Naive thymus-derived CD4-positive, alpha-beta T cell (primary cell): ENCODE measurements at regions not wholly inside any gene's neighbourhood (a gene's known extent, or its start where the extent isn't known, plus 50 kb on each side); places are given as distances from the start of the nearest gene placed in this dataset.
"Not testable (repeated sequence)": the region's sequence is repeated elsewhere in the genome, so short reads cannot be mapped to it uniquely, and the experiment has no call there.

ENCODE experiments used
- ATAC-seq: fragments of 150-1000 bp; cut with Tn5 transposase; 2 replicates; pipeline ENCODE4 v1.10.0; 2021; ENCODE audit warnings: mild to moderate bottlenecking, moderate library complexity
- CTCF ChIA-PET: fragments of 350-600 bp; sonication (Branson Sonifier 250); formaldehyde crosslinking; loops from one replicate; lab custom pipeline; 2021; ENCODE audit warnings: antibody characterized with exemption; lab: Charles Lee
- POLR2A ChIA-PET: fragments of 350-600 bp; sonication (Branson Sonifier 250); formaldehyde crosslinking; loops from one replicate; lab custom pipeline; 2021; ENCODE audit warnings: antibody characterized with exemption, inconsistent platforms; lab: Charles Lee
- DNase-seq, 9 donors: peaks; one replicate each; pipeline versions ENCODE4 v3.0.0 to v3.0.0-alpha.2; 2020 to 2022; ENCODE audit warnings: mixed read lengths in 1 of 9
- H3K27ac ChIP-seq: one replicate; pipeline ENCODE4 v1.7.0; 2013; ENCODE audit warnings: mild to moderate bottlenecking, low read depth, low read length, moderate library complexity
- H3K27me3 ChIP-seq, 2 donors: one replicate each; pipeline ENCODE4 v1.7.0; 2013; ENCODE audit warnings: low read length in 2 of 2, mild to moderate bottlenecking in 2 of 2, moderate library complexity in 2 of 2; ENCODE audit not compliant: control insufficient read depth in 2 of 2, insufficient read depth in 2 of 2
- H3K36me3 ChIP-seq, 3 experiments: 1 replicate in 2 of 3; 2 replicates in 1 of 3; pipeline ENCODE4 v1.7.0; 2013; ENCODE audit warnings: low read length in 3 of 3, mild to moderate bottlenecking in 3 of 3, moderate library complexity in 1 of 3; ENCODE audit not compliant: insufficient read depth in 3 of 3, control insufficient read depth in 2 of 3
- H3K4me1 ChIP-seq, 2 donors: one replicate each; pipeline ENCODE4 v1.7.0; 2013; ENCODE audit warnings: low read length in 2 of 2, mild to moderate bottlenecking in 2 of 2, moderate library complexity in 1 of 2; ENCODE audit not compliant: control insufficient read depth in 2 of 2, insufficient read depth in 2 of 2
- H3K4me3 ChIP-seq: 2 replicates; pipeline ENCODE4 v1.7.0; 2013; ENCODE audit warnings: mild to moderate bottlenecking, low read length
- H3K9me3 ChIP-seq, 3 experiments: 1 replicate in 2 of 3; 2 replicates in 1 of 3; pipeline ENCODE4 v1.7.0; 2013; ENCODE audit warnings: low read length in 3 of 3; ENCODE audit not compliant: control insufficient read depth in 2 of 3
- H3K27ac Mint-ChIP-seq, 9 donors: one replicate each; pipeline ENCODE4 v1.8.0; 2020 to 2022; ENCODE audit warnings: mixed read lengths in 9 of 9, mild to moderate bottlenecking in 8 of 9, moderate library complexity in 5 of 9, inconsistent platforms in 2 of 9
- H3K27me3 Mint-ChIP-seq, 5 donors: one replicate each; pipeline ENCODE4 v1.8.0; 2021 to 2022; ENCODE audit warnings: mixed read lengths in 5 of 5, mild to moderate bottlenecking in 1 of 5
- H3K36me3 Mint-ChIP-seq, 5 donors: one replicate each; pipeline ENCODE4 v1.8.0; 2020 to 2022; ENCODE audit warnings: mixed read lengths in 5 of 5, mild to moderate bottlenecking in 3 of 5, inconsistent platforms in 1 of 5
- H3K4me1 Mint-ChIP-seq, 7 donors: one replicate each; pipeline ENCODE4 v1.8.0; 2020 to 2022; ENCODE audit warnings: mixed read lengths in 7 of 7, mild to moderate bottlenecking in 3 of 7, inconsistent platforms in 1 of 7
- H3K4me3 Mint-ChIP-seq, 10 donors: one replicate each; pipeline ENCODE4 v1.8.0; 2020 to 2022; ENCODE audit warnings: mild to moderate bottlenecking in 10 of 10, mixed read lengths in 10 of 10, moderate library complexity in 6 of 10, inconsistent platforms in 2 of 10
- H3K9me3 Mint-ChIP-seq, 11 donors: one replicate each; pipeline ENCODE4 v1.8.0; 2020 to 2022; ENCODE audit warnings: mixed read lengths in 11 of 11, mild to moderate bottlenecking in 4 of 11, inconsistent platforms in 1 of 11, moderate library complexity in 1 of 11
- intact Hi-C, 2 donors: fragments of 100-400 bp; cut with micrococcal nuclease; formaldehyde crosslinking; loops; one replicate each; pipeline ENCODE4 v1.15.1; 2023

- H3K36me3 ChIP-seq: no peaks in the 10 kb centered on the region
- no peak overlapping the region for H3K27ac Mint-ChIP-seq
- H3K9me3 ChIP-seq: no peaks in the 10 kb centered on the region
- H3K4me3 ChIP-seq: no peak overlapping the region
- H3K27me3 ChIP-seq: no peaks in the 10 kb centered on the region
- ATAC-seq: no peak
- ChIA-PET CTCF (no interaction called here), POLR2A (no interaction called here)
- DNase-seq: no peak
- no peaks in the 10 kb centered on the region for H3K36me3 Mint-ChIP-seq
- peaks cover 0 to 1% (median 0%) of the 10 kb centered on the region in 11 donors for H3K9me3 Mint-ChIP-seq
- H3K27ac ChIP-seq: no peak overlapping the region
- intact Hi-C loops: no loop called here
- H3K27me3 Mint-ChIP-seq: peaks cover 0 to 14% (median 5%) of the 10 kb centered on the region in 5 donors
- no peaks in the 10 kb centered on the region for H3K4me1 ChIP-seq
- H3K4me1 Mint-ChIP-seq: peaks cover 0 to 2% (median 0%) of the 10 kb centered on the region in 7 donors
- H3K4me3 Mint-ChIP-seq: no peak overlapping the region
These were observed 54.2 kb upstream of the RABGAP1L start for GRCh38 chr1:174105086-174105485.

- Mint-ChIP-seq H3K27me3 (peaks cover 0 to 12% (median under 1%) of the 10 kb centered on the region in 5 donors), H3K36me3 (no peaks in the 10 kb centered on the region), H3K4me1 (peaks cover 0 to 2% (median 0%) of the 10 kb centered on the region in 7 donors), H3K9me3 (peaks cover 0 to 1% (median 0%) of the 10 kb centered on the region in 11 donors), H3K27ac (no peak overlapping the region), H3K4me3 (no peak overlapping the region)
- H3K4me1 ChIP-seq: no peaks in the 10 kb centered on the region
- ATAC-seq (no peak), DNase-seq (no peak)
- intact Hi-C loops: no loop called here
- H3K9me3 ChIP-seq: no peaks in the 10 kb centered on the region
- H3K27ac ChIP-seq: no peak overlapping the region
- ChIA-PET CTCF (no interaction called here), POLR2A (no interaction called here)
- H3K27me3 ChIP-seq: no peaks in the 10 kb centered on the region
- H3K4me3 ChIP-seq: no peak overlapping the region
- no peaks in the 10 kb centered on the region for H3K36me3 ChIP-seq
These were observed 55.6 kb upstream of the RABGAP1L start for GRCh38 chr1:174103766-174104165.

DNA sequence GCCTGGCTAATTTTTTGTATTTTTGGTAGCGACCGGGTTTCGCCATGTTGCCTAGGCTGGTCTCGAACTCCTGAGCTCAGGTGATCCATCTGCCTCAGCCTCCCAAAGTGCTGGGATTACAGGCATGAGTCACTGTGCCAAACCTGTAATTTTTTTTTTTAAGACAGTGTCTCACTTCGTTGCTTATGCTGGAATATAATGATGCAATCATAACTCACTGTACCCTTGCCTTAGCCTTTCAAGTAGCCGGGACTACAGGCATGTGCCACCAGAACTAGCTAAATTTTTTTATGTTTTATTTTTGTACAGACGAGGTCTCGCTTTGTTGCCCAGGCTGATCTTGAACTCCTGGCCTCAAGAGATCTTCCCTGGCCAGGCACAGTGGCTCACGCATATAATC lies 57.3 kb upstream of the RABGAP1L start:
- H3K9me3 Mint-ChIP-seq, POLR2A ChIA-PET, DNase-seq, H3K4me3 ChIP-seq, H3K27ac Mint-ChIP-seq, intact Hi-C loops, H3K36me3 Mint-ChIP-seq, CTCF ChIA-PET, H3K4me1 Mint-ChIP-seq, H3K36me3 ChIP-seq, ATAC-seq, H3K9me3 ChIP-seq, H3K27me3 ChIP-seq, H3K27ac ChIP-seq, H3K4me1 ChIP-seq, H3K4me3 Mint-ChIP-seq: not testable (repeated sequence)
- H3K27me3 Mint-ChIP-seq: peaks cover 0 to 14% (median 5%) of the 10 kb centered on the region in 5 donors

DNA sequence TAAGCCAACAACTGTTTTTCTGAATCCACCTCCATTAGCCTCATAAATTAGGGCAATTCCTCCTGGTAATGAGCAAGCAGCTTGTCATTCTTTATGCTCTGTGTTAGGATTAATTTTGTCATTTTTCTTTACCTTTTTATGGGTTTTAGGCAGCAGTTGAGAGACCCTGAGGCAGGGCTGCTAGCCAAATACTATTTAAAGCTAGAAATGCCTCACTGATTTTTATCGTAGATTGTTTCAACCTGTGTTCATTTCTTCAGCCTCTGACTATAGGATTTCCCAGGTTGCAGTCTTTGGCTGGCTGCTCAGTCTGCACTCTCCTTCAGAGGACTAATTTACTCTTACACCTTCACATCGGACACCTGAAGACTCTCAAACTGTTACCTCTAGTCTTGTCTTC lies 61.9 kb upstream of the RABGAP1L start:
- Histone ChIP-seq H3K9me3 (no peaks in the 10 kb centered on the region), H3K36me3 (no peaks in the 10 kb centered on the region), H3K4me1 (no peaks in the 10 kb centered on the region), H3K4me3 (no peak overlapping the region), H3K27ac (no peak overlapping the region), H3K27me3 (no peaks in the 10 kb centered on the region)
- ATAC-seq (no peak), DNase-seq (no peak)
- H3K27ac Mint-ChIP-seq: no peak overlapping the region
- CTCF ChIA-PET: no interaction called here
- H3K36me3 Mint-ChIP-seq: no peaks in the 10 kb centered on the region
- intact Hi-C loops: no loop called here
- H3K4me3 Mint-ChIP-seq: no peak overlapping the region
- H3K27me3 Mint-ChIP-seq: peaks cover 0 to 19% (median 4%) of the 10 kb centered on the region in 5 donors
- H3K9me3 Mint-ChIP-seq: no peaks in the 10 kb centered on the region
- POLR2A ChIA-PET: no interaction called here
- H3K4me1 Mint-ChIP-seq: no peaks in the 10 kb centered on the region

DNA sequence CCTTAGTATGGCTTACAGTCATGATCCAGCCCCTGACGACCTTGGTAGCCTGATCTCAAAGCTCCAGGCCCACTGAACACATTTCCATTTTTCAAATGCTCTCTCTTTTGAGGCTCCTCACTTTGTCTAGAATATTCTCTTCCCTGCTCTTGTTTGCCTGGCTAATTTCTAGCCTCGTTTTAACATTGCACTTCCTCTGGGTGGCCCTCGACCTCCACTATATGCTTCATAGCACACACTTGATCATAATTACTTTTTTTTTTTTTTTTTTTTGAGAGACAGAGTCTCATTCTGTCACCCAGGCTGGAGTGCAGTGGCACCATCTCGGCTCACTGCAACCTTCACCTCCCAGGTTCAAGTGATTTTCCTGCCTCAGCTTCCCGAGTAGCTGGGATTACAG lies 65.5 kb upstream of the RABGAP1L start:
- H3K36me3 ChIP-seq, H3K9me3 ChIP-seq, H3K27ac Mint-ChIP-seq, H3K4me3 ChIP-seq, H3K4me1 Mint-ChIP-seq, CTCF ChIA-PET, H3K36me3 Mint-ChIP-seq, POLR2A ChIA-PET, H3K4me3 Mint-ChIP-seq, H3K4me1 ChIP-seq, H3K27ac ChIP-seq, H3K9me3 Mint-ChIP-seq, ATAC-seq, DNase-seq, H3K27me3 ChIP-seq: not testable (repeated sequence)
- intact Hi-C loops: loop anchor here in 1 of 2 donors (5.0 kb wide), 1 partner anchor 124 kb away; no protein-coding TSS in a partner anchor
- H3K27me3 Mint-ChIP-seq: peaks cover 0 to 13% (median 5%) of the 10 kb centered on the region in 5 donors

GRCh38 chr1:174090471-174090870 lies 68.3 kb upstream of the RC3H1 start:
- H3K27me3 ChIP-seq: no peaks in the 10 kb centered on the region
- intact Hi-C loops: loop anchor here in 1 of 2 donors (5.0 kb wide), 1 partner anchor 127 kb away; no protein-coding TSS in a partner anchor
- peaks cover 0 to 2% (median 0%) of the 10 kb centered on the region in 5 donors for H3K36me3 Mint-ChIP-seq
- no peak overlapping the region for H3K4me3 Mint-ChIP-seq
- DNase-seq (no peak), ATAC-seq (no peak)
- no peaks in the 10 kb centered on the region for H3K9me3 ChIP-seq
- H3K27ac ChIP-seq: no peak overlapping the region
- H3K4me1 Mint-ChIP-seq: peaks cover 0 to 1% (median 0%) of the 10 kb centered on the region in 7 donors
- no peaks in the 10 kb centered on the region for H3K36me3 ChIP-seq
- no peaks in the 10 kb centered on the region for H3K4me1 ChIP-seq
- H3K9me3 Mint-ChIP-seq: peaks cover 0 to 13% (median 5%) of the 10 kb centered on the region in 11 donors
- no peak overlapping the region for H3K4me3 ChIP-seq
- no peak overlapping the region for H3K27ac Mint-ChIP-seq
- POLR2A ChIA-PET: no interaction called here
- peaks cover 0 to 16% (median 0%) of the 10 kb centered on the region in 5 donors for H3K27me3 Mint-ChIP-seq
- CTCF ChIA-PET: no interaction called here

GRCh38 chr1:174080819-174081218 lies 58.7 kb upstream of the RC3H1 start:
- Mint-ChIP-seq H3K36me3 (peaks cover 0 to 9% (median 0%) of the 10 kb centered on the region in 5 donors), H3K9me3 (peaks cover 0 to 10% (median 2%) of the 10 kb centered on the region in 11 donors), H3K27ac (no peak overlapping the region), H3K27me3 (peaks cover 0 to 28% (median 0%) of the 10 kb centered on the region in 5 donors), H3K4me1 (peaks cover 0 to 3% (median 0%) of the 10 kb centered on the region in 7 donors), H3K4me3 (no peak overlapping the region)
- CTCF ChIA-PET: no interaction called here
- no peak for DNase-seq
- Histone ChIP-seq H3K27ac (no peak overlapping the region), H3K36me3 (no peaks in the 10 kb centered on the region), H3K4me3 (no peak overlapping the region), H3K9me3 (no peaks in the 10 kb centered on the region), H3K4me1 (no peaks in the 10 kb centered on the region), H3K27me3 (peaks cover 0 to 3% of the 10 kb centered on the region in 2 donors)
- POLR2A ChIA-PET: no interaction called here
- ATAC-seq: no peak
- intact Hi-C loops: no loop called here
